HFFc6 (cell line): ENCODE measurements at regions not wholly inside any gene's neighbourhood (a gene's known extent, or its start where the extent isn't known, plus 50 kb on each side); places are given as distances from the start of the nearest gene placed in this dataset.

Source experiments
- DNase-seq: peaks from one replicate; pipeline ENCODE4 v3.0.0-alpha.2; 2018
- H3K27ac Mint-ChIP-seq: 2 replicates; pipeline ENCODE4 v1.8.0; 2020; ENCODE audit warnings: mild to moderate bottlenecking, mixed read lengths
- H3K27me3 Mint-ChIP-seq: 2 replicates; pipeline ENCODE4 v1.8.0; 2021; ENCODE audit warnings: mild to moderate bottlenecking, moderate library complexity, mixed read lengths; ENCODE audit not compliant: insufficient read depth
- H3K36me3 Mint-ChIP-seq: 2 replicates; pipeline ENCODE4 v1.8.0; 2021; ENCODE audit warnings: low read depth, mixed read lengths
- H3K4me1 Mint-ChIP-seq: 2 replicates; pipeline ENCODE4 v1.8.0; 2020; ENCODE audit warnings: low read depth, mixed read lengths
- H3K4me3 Mint-ChIP-seq: 2 replicates; pipeline ENCODE4 v1.8.0; 2020; ENCODE audit warnings: mild to moderate bottlenecking, moderate library complexity, mixed read lengths
- H3K9me3 Mint-ChIP-seq: 2 replicates; pipeline ENCODE4 v1.8.0; 2020; ENCODE audit warnings: mild to moderate bottlenecking, mixed read lengths
- TF ChIP-seq, protein P1 (sequence below): fragments of 200-600 bp; sonication (generic); IDR thresholded peaks from 2 replicates; pipeline ENCODE4 v1.5.0; 2021; ENCODE audit warnings: antibody characterized with exemption, mild to moderate bottlenecking

GRCh38 chr7:18290223-18290622, 205.3 kb upstream of the HDAC9 start:
- Mint-ChIP-seq H3K4me1 (no peaks in the 10 kb centered on the region), H3K27me3 (peaks cover 15% of the 10 kb centered on the region), H3K36me3 (no peaks in the 10 kb centered on the region), H3K9me3 (no peaks in the 10 kb centered on the region), H3K4me3 (no peak overlapping the region), H3K27ac (no peak overlapping the region)
- DNase-seq: no peak
- TF ChIP-seq, protein P1, sequence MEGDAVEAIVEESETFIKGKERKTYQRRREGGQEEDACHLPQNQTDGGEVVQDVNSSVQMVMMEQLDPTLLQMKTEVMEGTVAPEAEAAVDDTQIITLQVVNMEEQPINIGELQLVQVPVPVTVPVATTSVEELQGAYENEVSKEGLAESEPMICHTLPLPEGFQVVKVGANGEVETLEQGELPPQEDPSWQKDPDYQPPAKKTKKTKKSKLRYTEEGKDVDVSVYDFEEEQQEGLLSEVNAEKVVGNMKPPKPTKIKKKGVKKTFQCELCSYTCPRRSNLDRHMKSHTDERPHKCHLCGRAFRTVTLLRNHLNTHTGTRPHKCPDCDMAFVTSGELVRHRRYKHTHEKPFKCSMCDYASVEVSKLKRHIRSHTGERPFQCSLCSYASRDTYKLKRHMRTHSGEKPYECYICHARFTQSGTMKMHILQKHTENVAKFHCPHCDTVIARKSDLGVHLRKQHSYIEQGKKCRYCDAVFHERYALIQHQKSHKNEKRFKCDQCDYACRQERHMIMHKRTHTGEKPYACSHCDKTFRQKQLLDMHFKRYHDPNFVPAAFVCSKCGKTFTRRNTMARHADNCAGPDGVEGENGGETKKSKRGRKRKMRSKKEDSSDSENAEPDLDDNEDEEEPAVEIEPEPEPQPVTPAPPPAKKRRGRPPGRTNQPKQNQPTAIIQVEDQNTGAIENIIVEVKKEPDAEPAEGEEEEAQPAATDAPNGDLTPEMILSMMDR: no peak

DNA sequence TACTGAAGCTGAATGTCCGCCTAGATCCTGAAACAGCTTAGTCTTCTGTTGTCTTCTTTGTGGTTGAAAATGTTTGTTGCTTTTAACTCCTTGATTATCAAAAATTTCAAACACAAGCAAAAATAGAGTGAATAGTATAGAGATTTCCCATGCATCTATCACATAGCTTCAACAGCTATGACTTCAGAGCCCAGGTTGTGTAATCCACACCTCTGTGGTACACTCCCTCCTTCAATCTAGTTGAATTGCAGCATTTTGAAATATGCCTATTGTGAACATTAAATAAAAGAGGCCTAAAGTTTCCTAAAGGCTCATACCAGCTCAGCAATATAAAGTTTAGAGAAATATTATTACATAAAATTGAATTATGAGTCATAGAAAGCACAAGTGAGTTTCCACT, 204.7 kb upstream of the HDAC9 start:
- TF ChIP-seq, protein P1: no peak
- Mint-ChIP-seq H3K36me3 (no peaks in the 10 kb centered on the region), H3K4me1 (no peaks in the 10 kb centered on the region), H3K27me3 (peaks cover 15% of the 10 kb centered on the region), H3K27ac (no peak overlapping the region), H3K4me3 (no peak overlapping the region), H3K9me3 (no peaks in the 10 kb centered on the region)
- DNase-seq: no peak

GRCh38 chr7:18292584-18292983, 203.0 kb upstream of the HDAC9 start:
- Mint-ChIP-seq H3K27me3 (peaks cover 15% of the 10 kb centered on the region), H3K27ac (no peak overlapping the region), H3K36me3 (no peaks in the 10 kb centered on the region), H3K9me3 (no peaks in the 10 kb centered on the region), H3K4me3 (no peak overlapping the region), H3K4me1 (no peaks in the 10 kb centered on the region)
- TF ChIP-seq, protein P1: no peak
- no peak for DNase-seq

GRCh38 chr7:18293759-18294158, 201.8 kb upstream of the HDAC9 start:
- Mint-ChIP-seq H3K9me3 (no peaks in the 10 kb centered on the region), H3K36me3 (no peaks in the 10 kb centered on the region), H3K27me3 (peaks cover 13% of the 10 kb centered on the region), H3K27ac (no peak overlapping the region), H3K4me3 (no peak overlapping the region), H3K4me1 (no peaks in the 10 kb centered on the region)
- no peak for DNase-seq
- TF ChIP-seq, protein P1: no peak

DNA sequence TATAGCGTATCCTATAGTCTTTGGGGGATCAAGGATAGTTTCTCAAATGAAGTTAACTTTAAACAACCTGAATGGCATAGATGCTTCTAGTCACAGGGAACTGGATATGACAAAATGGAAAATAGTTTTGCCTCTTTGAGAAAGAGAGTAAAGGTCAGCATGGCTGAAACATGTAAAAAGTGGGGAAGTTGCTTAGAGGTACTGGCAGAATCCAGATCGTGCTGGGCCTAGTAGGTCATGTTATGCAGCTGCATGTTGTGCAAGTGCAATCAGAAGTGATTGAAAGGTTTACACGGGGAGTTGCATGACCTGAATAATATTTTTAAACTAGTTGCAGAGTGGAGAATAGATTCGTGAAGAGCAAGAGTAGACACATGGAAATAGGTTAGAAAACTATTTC, 201.1 kb upstream of the HDAC9 start:
- no peak for DNase-seq
- Mint-ChIP-seq H3K9me3 (no peaks in the 10 kb centered on the region), H3K27me3 (peaks cover 13% of the 10 kb centered on the region), H3K36me3 (no peaks in the 10 kb centered on the region), H3K4me3 (no peak overlapping the region), H3K27ac (no peak overlapping the region), H3K4me1 (no peaks in the 10 kb centered on the region)
- TF ChIP-seq, protein P1: no peak

- TF ChIP-seq, protein P1: no peak
- no peaks in the 10 kb centered on the region for H3K4me1 Mint-ChIP-seq
- no peaks in the 10 kb centered on the region for H3K9me3 Mint-ChIP-seq
- DNase-seq: no peak
- no peak overlapping the region for H3K27ac Mint-ChIP-seq
- no peaks in the 10 kb centered on the region for H3K36me3 Mint-ChIP-seq
- H3K4me3 Mint-ChIP-seq: no peak overlapping the region
- peaks cover 13% of the 10 kb centered on the region for H3K27me3 Mint-ChIP-seq
Measured at GRCh38 chr7:18295781-18296423, 199.6 kb upstream of the HDAC9 start.
